Peyer's patch (tissue), 4 donors: ENCODE measurements at regions not wholly inside any gene's neighbourhood (a gene's known extent, or its start where the extent isn't known, plus 50 kb on each side); places are given as distances from the start of the nearest gene placed in this dataset.

Experiments
- POLR2A ChIP-seq, 2 donors: fragments of 450-650 bp; IDR thresholded peaks; one replicate each; pipeline ENCODE4 v1.5.1; 2017; ENCODE audit warnings: antibody characterized with exemption in 2 of 2, mild to moderate bottlenecking in 2 of 2, moderate library complexity in 2 of 2
- TF ChIP-seq, protein P1 (sequence below), 6 experiments: fragments of 450-650 bp in 4 of 6; fragments of 200-600 bp in 2 of 6; sonication (generic) in 1 of 6; IDR thresholded peaks; one replicate each; pipeline ENCODE4 v1.5.1; 2017 to 2019; ENCODE audit warnings: antibody characterized with exemption in 6 of 6, mild to moderate bottlenecking in 3 of 6, moderate library complexity in 1 of 6

- TF ChIP-seq, protein P1, sequence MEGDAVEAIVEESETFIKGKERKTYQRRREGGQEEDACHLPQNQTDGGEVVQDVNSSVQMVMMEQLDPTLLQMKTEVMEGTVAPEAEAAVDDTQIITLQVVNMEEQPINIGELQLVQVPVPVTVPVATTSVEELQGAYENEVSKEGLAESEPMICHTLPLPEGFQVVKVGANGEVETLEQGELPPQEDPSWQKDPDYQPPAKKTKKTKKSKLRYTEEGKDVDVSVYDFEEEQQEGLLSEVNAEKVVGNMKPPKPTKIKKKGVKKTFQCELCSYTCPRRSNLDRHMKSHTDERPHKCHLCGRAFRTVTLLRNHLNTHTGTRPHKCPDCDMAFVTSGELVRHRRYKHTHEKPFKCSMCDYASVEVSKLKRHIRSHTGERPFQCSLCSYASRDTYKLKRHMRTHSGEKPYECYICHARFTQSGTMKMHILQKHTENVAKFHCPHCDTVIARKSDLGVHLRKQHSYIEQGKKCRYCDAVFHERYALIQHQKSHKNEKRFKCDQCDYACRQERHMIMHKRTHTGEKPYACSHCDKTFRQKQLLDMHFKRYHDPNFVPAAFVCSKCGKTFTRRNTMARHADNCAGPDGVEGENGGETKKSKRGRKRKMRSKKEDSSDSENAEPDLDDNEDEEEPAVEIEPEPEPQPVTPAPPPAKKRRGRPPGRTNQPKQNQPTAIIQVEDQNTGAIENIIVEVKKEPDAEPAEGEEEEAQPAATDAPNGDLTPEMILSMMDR (IDR thresholded peaks at IDR 0.05) = no peak
- no peak for TF ChIP-seq POLR2A (IDR thresholded peaks at IDR 0.05)
These were observed 187.7 kb downstream of the SATB1 start for GRCh38 chr3:18237251-18238005.
